ENCODE measurements at regions not wholly inside any gene's neighbourhood (a gene's known extent, or its start where the extent isn't known, plus 50 kb on each side); places are given as distances from the start of the nearest gene placed in this dataset.

- Histone ChIP-seq H3K4me1 (ENCODE audit: insufficient read depth, low read length) (no peaks in the 10 kb centered on the region), H3K36me3 (ENCODE audit: insufficient read depth, low read length) (no peaks in the 10 kb centered on the region), H3K9me3 (ENCODE audit: control insufficient read depth in 1 of 2, insufficient read depth in 1 of 2, low read length in 2 of 2) (peaks cover 0 to 4% of the 10 kb centered on the region in 2 experiments), H3K27me3 (ENCODE audit: control insufficient read depth in 1 of 2, insufficient read depth in 2 of 2, low read length in 2 of 2) (no peaks in the 10 kb centered on the region), H3K4me3 (ENCODE audit: low read length) (no peak overlapping the region), H3K27ac (ENCODE audit: low read depth in 1 of 2, low read length in 2 of 2) (no peak overlapping the region)
- intact Hi-C loops (cut with DNase I, micrococcal nuclease): no loop called here
- Mint-ChIP-seq H3K36me3 (ENCODE audit: low read depth) (no peaks in the 10 kb centered on the region), H3K4me1 (ENCODE audit: low read depth) (no peaks in the 10 kb centered on the region), H3K27ac (no peak overlapping the region), H3K9me3 (peaks cover 2% of the 10 kb centered on the region), H3K27me3 (no peaks in the 10 kb centered on the region), H3K4me3 (no peak overlapping the region)
- ATAC-seq (ENCODE audit: poor library complexity): no peak
- ChIA-PET CTCF (no interaction called here), POLR2A (no interaction called here)
- no peak for DNase-seq
- no peak for TF ChIP-seq CTCF (IDR thresholded peaks at IDR 0.05)
These were observed 1298.8 kb downstream of the PLA2G4A start for GRCh38 chr1:188127507-188127906.

- Mint-ChIP-seq H3K4me1 (ENCODE audit: low read depth) (no peaks in the 10 kb centered on the region), H3K4me3 (no peak overlapping the region), H3K9me3 (peaks cover 2% of the 10 kb centered on the region), H3K27ac (no peak overlapping the region), H3K27me3 (no peaks in the 10 kb centered on the region), H3K36me3 (ENCODE audit: low read depth) (no peaks in the 10 kb centered on the region)
- POLR2A ChIA-PET: no interaction called here
- Histone ChIP-seq H3K9me3 (ENCODE audit: control insufficient read depth in 1 of 2, insufficient read depth in 1 of 2, low read length in 2 of 2) (peaks cover 0 to 4% of the 10 kb centered on the region in 2 experiments), H3K4me1 (ENCODE audit: insufficient read depth, low read length) (no peaks in the 10 kb centered on the region), H3K36me3 (ENCODE audit: insufficient read depth, low read length) (no peaks in the 10 kb centered on the region), H3K4me3 (ENCODE audit: low read length) (no peak overlapping the region), H3K27ac (ENCODE audit: low read depth in 1 of 2, low read length in 2 of 2) (no peak overlapping the region), H3K27me3 (ENCODE audit: control insufficient read depth in 1 of 2, insufficient read depth in 2 of 2, low read length in 2 of 2) (no peaks in the 10 kb centered on the region)
- ATAC-seq (ENCODE audit: poor library complexity): no peak
- CTCF ChIA-PET: no interaction called here
- no peak for DNase-seq
- TF ChIP-seq CTCF (IDR thresholded peaks at IDR 0.05): no peak
- intact Hi-C loops (cut with DNase I, micrococcal nuclease): no loop called here
These were observed 1300.0 kb downstream of the PLA2G4A start for GRCh38 chr1:188128761-188129160.

GRCh38 chr1:188129856-188130838, 1301.4 kb downstream of the PLA2G4A start:
- H3K4me3 Mint-ChIP-seq: no peak overlapping the region

More at GRCh38 chr1:188129856-188130838, 1301.4 kb downstream of the PLA2G4A start:
- ATAC-seq (ENCODE audit: poor library complexity): no peak
- no peaks in the 10 kb centered on the region for H3K27me3 ChIP-seq (ENCODE audit: control insufficient read depth in 1 of 2, insufficient read depth in 2 of 2, low read length in 2 of 2)
- no peak for TF ChIP-seq CTCF (IDR thresholded peaks at IDR 0.05)
- no peaks in the 10 kb centered on the region for H3K36me3 Mint-ChIP-seq (ENCODE audit: low read depth)
- H3K4me1 ChIP-seq (ENCODE audit: insufficient read depth, low read length): no peaks in the 10 kb centered on the region
- ChIA-PET CTCF (no interaction called here), POLR2A (no interaction called here)
- no peak overlapping the region for H3K27ac Mint-ChIP-seq
- no peak overlapping the region for H3K4me3 ChIP-seq (ENCODE audit: low read length)
- no peaks in the 10 kb centered on the region for H3K36me3 ChIP-seq (ENCODE audit: insufficient read depth, low read length)
- H3K9me3 Mint-ChIP-seq: peaks cover 8% of the 10 kb centered on the region
- DNase-seq: no peak
- intact Hi-C loops (cut with DNase I, micrococcal nuclease): no loop called here
- H3K27ac ChIP-seq (ENCODE audit: low read depth in 1 of 2, low read length in 2 of 2): no peak overlapping the region
- peaks cover 0 to 4% of the 10 kb centered on the region in 2 experiments for H3K9me3 ChIP-seq (ENCODE audit: control insufficient read depth in 1 of 2, insufficient read depth in 1 of 2, low read length in 2 of 2)
- H3K4me1 Mint-ChIP-seq (ENCODE audit: low read depth): no peaks in the 10 kb centered on the region
- no peaks in the 10 kb centered on the region for H3K27me3 Mint-ChIP-seq
